A549 (cell line): ENCODE measurements at regions not wholly inside any gene's neighbourhood (a gene's known extent, or its start where the extent isn't known, plus 50 kb on each side); places are given as distances from the start of the nearest gene placed in this dataset.

Source experiments
- ATAC-seq, 2 experiments: fragments of 200-7000 bp in 1 of 2; fragments of >200 bp in 1 of 2; cut with Nextera tagmentation in 1 of 2; cut with Tn5 transposase in 1 of 2; 3 replicates each; pipeline versions ENCODE4 v1.8.0 to v1.9.1; 2018 to 2020; ENCODE audit warnings: mild to moderate bottlenecking in 1 of 2, moderate library complexity in 1 of 2
- CTCF ChIA-PET: fragments of 300-600 bp; sonication (Branson Sonifier 250); formaldehyde crosslinking; extraction: SDS; loops from one replicate; lab custom pipeline; 2021; ENCODE audit warnings: antibody characterized with exemption, inconsistent platforms; lab: Yijun Ruan, JAX
- POLR2A ChIA-PET: fragments of 350-600 bp; formaldehyde crosslinking; extraction: SDS; loops from one replicate; lab custom pipeline; 2021; ENCODE audit warnings: antibody characterized with exemption, inconsistent platforms; lab: Yijun Ruan, JAX
- DNase-seq, 2 experiments: peaks; one replicate each; pipeline versions ENCODE4 v3.0.0 to v3.0.0-alpha.2; 2011 to 2016; ENCODE audit warnings: low read depth in 1 of 2, low spot score in 1 of 2
- FAIRE-seq: peaks from 2 replicates; lab custom pipeline; 2011; peaks lifted over from hg19 to GRCh38; lab: Jason Lieb, UNC
- H3K27ac ChIP-seq, 2 experiments: fragments of >200 bp; sonication (Bioruptor Twin); formaldehyde crosslinking; 3 replicates each; pipeline ENCODE4 v1.5.1; 2016 to 2017
- H3K4me1 ChIP-seq: fragments of >200 bp; sonication (Bioruptor Twin); formaldehyde crosslinking; 3 replicates; pipeline ENCODE4 v1.6.1; 2016
- H3K4me2 ChIP-seq: fragments of >200 bp; sonication (Bioruptor Twin); formaldehyde crosslinking; 3 replicates; pipeline ENCODE4 v1.6.1; 2016
- H3K4me3 ChIP-seq: fragments of >200 bp; sonication (Bioruptor Twin); formaldehyde crosslinking; 3 replicates; pipeline ENCODE4 v1.5.1; 2016
- H3K9me3 ChIP-seq: fragments of >200 bp; sonication (Bioruptor Twin); formaldehyde crosslinking; 3 replicates; pipeline ENCODE4 v1.6.1; 2016
- ATOH8 ChIP-seq: fragments of 250-450 bp; sonication (Bioruptor Pico); IDR thresholded peaks from 2 replicates; pipeline ENCODE4 v1.5.0; 2020; ENCODE audit warnings: low read depth, mild to moderate bottlenecking, moderate library complexity
- BHLHE40 ChIP-seq: IDR thresholded peaks from 2 replicates; pipeline ENCODE4 v1.6.1; 2012; ENCODE audit warnings: low read depth, low read length, inconsistent platforms
- CBX2 ChIP-seq: fragments of 200-600 bp; sonication (generic); IDR thresholded peaks from 2 replicates; pipeline ENCODE4 v1.6.1; 2016; ENCODE audit warnings: low read depth, mild to moderate bottlenecking, borderline replicate concordance
- CBX8 ChIP-seq: fragments of 200-600 bp; sonication (generic); IDR thresholded peaks from 2 replicates; pipeline ENCODE4 v1.6.1; 2016
- EP300 ChIP-seq, 2 experiments: fragments of >200 bp; sonication (Bioruptor Twin); formaldehyde crosslinking; IDR thresholded peaks; 2 replicates in 1 of 2; 3 replicates in 1 of 2; pipeline ENCODE4 v1.6.1; 2016 to 2017
- FOSB ChIP-seq: fragments of 250-450 bp; sonication (Bioruptor Pico); IDR thresholded peaks from 2 replicates; pipeline ENCODE4 v1.5.0; 2020; ENCODE audit warnings: mild to moderate bottlenecking, moderate library complexity
- GATA3 ChIP-seq: IDR thresholded peaks from 2 replicates; pipeline ENCODE4 v1.6.1; 2012; ENCODE audit warnings: borderline replicate concordance
- HOXA7 ChIP-seq: fragments of 250-450 bp; sonication (Bioruptor Pico); IDR thresholded peaks from 2 replicates; pipeline ENCODE4 v1.5.0; 2020; ENCODE audit warnings: mild to moderate bottlenecking, moderate library complexity
- HOXB5 ChIP-seq: fragments of 250-450 bp; sonication (Bioruptor Pico); IDR thresholded peaks from 2 replicates; pipeline ENCODE4 v1.5.0; 2020; ENCODE audit warnings: mild to moderate bottlenecking, moderate library complexity
- JUNB ChIP-seq: fragments of >200 bp; sonication (Bioruptor Twin); formaldehyde crosslinking; IDR thresholded peaks from 2 replicates; pipeline ENCODE4 v1.6.1; 2016
- MAX ChIP-seq: IDR thresholded peaks from 2 replicates; pipeline ENCODE4 v1.6.1; 2012
- PHF8 ChIP-seq: fragments of 200-600 bp; sonication (generic); IDR thresholded peaks from 2 replicates; pipeline ENCODE4 v1.6.1; 2016; ENCODE audit warnings: low read depth, mild to moderate bottlenecking, antibody characterized with exemption, moderate library complexity, borderline replicate concordance
- RFX5 ChIP-seq: fragments of 450-650 bp; IDR thresholded peaks from 2 replicates; pipeline ENCODE4 v1.7.1; 2014; ENCODE audit warnings: antibody characterized with exemption, mild to moderate bottlenecking, moderate library complexity
- RNF2 ChIP-seq: fragments of 200-600 bp; sonication (generic); IDR thresholded peaks from 2 replicates; pipeline ENCODE4 v1.6.1; 2016; ENCODE audit warnings: low read depth, mild to moderate bottlenecking, antibody characterized with exemption, moderate library complexity, borderline replicate concordance
- SREBF2 ChIP-seq: fragments of 450-650 bp; IDR thresholded peaks from 2 replicates; pipeline ENCODE4 v1.6.1; 2014; ENCODE audit warnings: mild to moderate bottlenecking, moderate library complexity
- ZSCAN20 ChIP-seq: fragments of 250-450 bp; sonication (Bioruptor Pico); IDR thresholded peaks from 2 replicates; pipeline ENCODE4 v1.8.0; 2022; ENCODE audit warnings: mild to moderate bottlenecking, moderate library complexity
- WGBS: methylation state at CpG from one replicate; pipeline ENCODE4 v1.1.6; 2017; ENCODE audit errors: missing lambda C conversion rate; 5-methylcytosine and 5-hydroxymethylcytosine counted together
- TF ChIP-seq, protein P1 (sequence below): fragments of >200 bp; sonication (Bioruptor Twin); formaldehyde crosslinking; IDR thresholded peaks from 2 replicates; pipeline ENCODE4 v1.6.1; 2016
- TF ChIP-seq, protein P2 (sequence below): IDR thresholded peaks from 2 replicates; pipeline ENCODE4 v1.6.1; 2012
- TF ChIP-seq, protein P3 (sequence below): fragments of >200 bp; sonication (Bioruptor Twin); formaldehyde crosslinking; IDR thresholded peaks from 3 replicates; pipeline ENCODE4 v1.5.1; 2016
- TF ChIP-seq, protein P4 (sequence below): fragments of 250-450 bp; sonication (Bioruptor Pico); IDR thresholded peaks from 2 replicates; pipeline ENCODE4 v1.5.0; 2021; ENCODE audit warnings: mild to moderate bottlenecking, moderate library complexity, borderline replicate concordance

DNA sequence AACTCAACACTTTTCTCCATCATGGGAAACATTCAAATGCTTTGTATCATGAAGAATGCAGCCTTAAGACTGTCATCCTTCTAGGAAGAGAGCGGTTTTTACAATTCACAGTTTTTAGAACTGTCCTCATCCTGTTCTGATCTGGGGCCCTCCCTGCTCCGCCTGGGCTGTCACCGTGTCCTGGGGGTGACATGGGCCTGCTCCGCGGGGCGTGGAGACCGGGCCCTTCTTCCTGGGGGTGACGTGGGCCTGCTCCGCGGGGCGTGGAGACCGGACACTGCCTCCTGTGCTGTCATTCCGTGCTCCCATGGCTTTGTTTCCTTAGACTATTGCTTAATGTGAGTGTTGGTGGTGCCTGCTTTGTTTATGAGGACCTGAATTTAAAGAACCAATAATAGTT lies 122.8 kb downstream of the TMEM18 start:
- CTCF ChIA-PET, result no interaction called here
- H3K27ac ChIP-seq, result no peak overlapping the region
- no peak for FAIRE-seq
- 39% methylated on average over 13 of the region's 13 CpGs for WGBS
- H3K4me2 ChIP-seq, result no peak overlapping the region
- DNase-seq, result no peak
- no peak for TF ChIP-seq RFX5
- no peak for ATAC-seq
- H3K4me1 ChIP-seq, result no peaks in the 10 kb centered on the region
- H3K4me3 ChIP-seq, result no peak overlapping the region
- POLR2A ChIA-PET, result no interaction called here
- H3K9me3 ChIP-seq, result no peaks in the 10 kb centered on the region

GRCh38 chr2:552906-553305 lies 124.3 kb downstream of the TMEM18 start:
- no peak overlapping the region for H3K27ac ChIP-seq
- H3K4me3 ChIP-seq, result no peak overlapping the region
- WGBS, result 27% methylated on average over 14 of the region's 14 CpGs
- DNase-seq, result no peak
- no peaks in the 10 kb centered on the region for H3K9me3 ChIP-seq
- ATAC-seq, result no peak
- no peak overlapping the region for H3K4me2 ChIP-seq
- POLR2A ChIA-PET, result no interaction called here
- no peak for FAIRE-seq
- TF ChIP-seq, protein P1, sequence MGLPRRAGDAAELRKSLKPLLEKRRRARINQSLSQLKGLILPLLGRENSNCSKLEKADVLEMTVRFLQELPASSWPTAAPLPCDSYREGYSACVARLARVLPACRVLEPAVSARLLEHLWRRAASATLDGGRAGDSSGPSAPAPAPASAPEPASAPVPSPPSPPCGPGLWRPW, result no peak
- TF ChIP-seq CBX8 (no peak), CBX2 (no peak)
- TF ChIP-seq, protein P2, sequence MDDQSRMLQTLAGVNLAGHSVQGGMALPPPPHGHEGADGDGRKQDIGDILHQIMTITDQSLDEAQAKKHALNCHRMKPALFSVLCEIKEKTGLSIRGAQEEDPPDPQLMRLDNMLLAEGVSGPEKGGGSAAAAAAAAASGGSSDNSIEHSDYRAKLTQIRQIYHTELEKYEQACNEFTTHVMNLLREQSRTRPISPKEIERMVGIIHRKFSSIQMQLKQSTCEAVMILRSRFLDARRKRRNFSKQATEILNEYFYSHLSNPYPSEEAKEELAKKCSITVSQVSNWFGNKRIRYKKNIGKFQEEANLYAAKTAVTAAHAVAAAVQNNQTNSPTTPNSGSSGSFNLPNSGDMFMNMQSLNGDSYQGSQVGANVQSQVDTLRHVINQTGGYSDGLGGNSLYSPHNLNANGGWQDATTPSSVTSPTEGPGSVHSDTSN, result no peak
- TF ChIP-seq, all 56 proteins: peak for 0
- CTCF ChIA-PET, result no interaction called here
- H3K4me1 ChIP-seq, result no peaks in the 10 kb centered on the region

- TF ChIP-seq, protein P3, sequence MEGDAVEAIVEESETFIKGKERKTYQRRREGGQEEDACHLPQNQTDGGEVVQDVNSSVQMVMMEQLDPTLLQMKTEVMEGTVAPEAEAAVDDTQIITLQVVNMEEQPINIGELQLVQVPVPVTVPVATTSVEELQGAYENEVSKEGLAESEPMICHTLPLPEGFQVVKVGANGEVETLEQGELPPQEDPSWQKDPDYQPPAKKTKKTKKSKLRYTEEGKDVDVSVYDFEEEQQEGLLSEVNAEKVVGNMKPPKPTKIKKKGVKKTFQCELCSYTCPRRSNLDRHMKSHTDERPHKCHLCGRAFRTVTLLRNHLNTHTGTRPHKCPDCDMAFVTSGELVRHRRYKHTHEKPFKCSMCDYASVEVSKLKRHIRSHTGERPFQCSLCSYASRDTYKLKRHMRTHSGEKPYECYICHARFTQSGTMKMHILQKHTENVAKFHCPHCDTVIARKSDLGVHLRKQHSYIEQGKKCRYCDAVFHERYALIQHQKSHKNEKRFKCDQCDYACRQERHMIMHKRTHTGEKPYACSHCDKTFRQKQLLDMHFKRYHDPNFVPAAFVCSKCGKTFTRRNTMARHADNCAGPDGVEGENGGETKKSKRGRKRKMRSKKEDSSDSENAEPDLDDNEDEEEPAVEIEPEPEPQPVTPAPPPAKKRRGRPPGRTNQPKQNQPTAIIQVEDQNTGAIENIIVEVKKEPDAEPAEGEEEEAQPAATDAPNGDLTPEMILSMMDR, result no peak
- no peak for TF ChIP-seq ZSCAN20 (CRISPR knock-in tag)
- TF ChIP-seq RNF2, result no peak
- TF ChIP-seq SREBF2, result no peak
- TF ChIP-seq HOXB5, result no peak
- no peak for TF ChIP-seq GATA3
- 39% methylated on average over 13 of the region's 13 CpGs for WGBS
- no peak for DNase-seq
- Histone ChIP-seq H3K27ac (no peak overlapping the region), H3K9me3 (no peaks in the 10 kb centered on the region), H3K4me1 (no peaks in the 10 kb centered on the region), H3K4me3 (no peak overlapping the region), H3K4me2 (no peak overlapping the region)
- FAIRE-seq, result no peak
- ChIA-PET CTCF (interaction anchor here (0.8 kb wide), 1 partner anchor 10 kb away, joined by 4 read pairs; no protein-coding TSS in a partner anchor), POLR2A (no interaction called here)
- ATAC-seq, result peak in 1 of 2 experiments; percentile 63; a peak in 3 of 6 replicates
These were observed 125.6 kb downstream of the TMEM18 start for GRCh38 chr2:551621-552020.

GRCh38 chr2:550860-551567 lies 126.2 kb downstream of the TMEM18 start:
- WGBS, result 29% methylated on average over 13 of the region's 13 CpGs
- H3K4me1 ChIP-seq, result no peaks in the 10 kb centered on the region
- no peak overlapping the region for H3K4me2 ChIP-seq
- ChIA-PET POLR2A (no interaction called here), CTCF (interaction anchor here (0.5 to 0.8 kb wide), 4 partner anchors 9 to 105 kb away, joined by 3 to 4 read pairs (median 3); no protein-coding TSS in a partner anchor)
- FAIRE-seq (no peak), DNase-seq (no peak), ATAC-seq (peak; percentile 23 to 30; a peak in 3 of 6 replicates)
- H3K9me3 ChIP-seq, result no peaks in the 10 kb centered on the region
- TF ChIP-seq HOXA7 (CRISPR knock-in tag) (no peak), EP300 (IDR thresholded peaks at IDR 0.05) (no peak), JUNB (no peak), MAX (no peak), FOSB (CRISPR knock-in tag) (no peak), ATOH8 (CRISPR knock-in tag) (no peak), PHF8 (no peak), BHLHE40 (no peak)
- TF ChIP-seq, protein P4, sequence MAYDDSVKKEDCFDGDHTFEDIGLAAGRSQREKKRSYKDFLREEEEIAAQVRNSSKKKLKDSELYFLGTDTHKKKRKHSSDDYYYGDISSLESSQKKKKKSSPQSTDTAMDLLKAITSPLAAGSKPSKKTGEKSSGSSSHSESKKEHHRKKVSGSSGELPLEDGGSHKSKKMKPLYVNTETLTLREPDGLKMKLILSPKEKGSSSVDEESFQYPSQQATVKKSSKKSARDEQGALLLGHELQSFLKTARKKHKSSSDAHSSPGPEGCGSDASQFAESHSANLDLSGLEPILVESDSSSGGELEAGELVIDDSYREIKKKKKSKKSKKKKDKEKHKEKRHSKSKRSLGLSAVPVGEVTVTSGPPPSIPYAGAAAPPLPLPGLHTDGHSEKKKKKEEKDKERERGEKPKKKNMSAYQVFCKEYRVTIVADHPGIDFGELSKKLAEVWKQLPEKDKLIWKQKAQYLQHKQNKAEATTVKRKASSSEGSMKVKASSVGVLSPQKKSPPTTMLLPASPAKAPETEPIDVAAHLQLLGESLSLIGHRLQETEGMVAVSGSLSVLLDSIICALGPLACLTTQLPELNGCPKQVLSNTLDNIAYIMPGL, result no peak
- no peak overlapping the region for H3K27ac ChIP-seq
- H3K4me3 ChIP-seq, result no peak overlapping the region
